HG03520 (cell line): ENCODE measurements at regions not wholly inside any gene's neighbourhood (a gene's known extent, or its start where the extent isn't known, plus 50 kb on each side); places are given as distances from the start of the nearest gene placed in this dataset.
A peak's percentile ranks its signal among the peaks of the same experiment; 100 is the strongest.
"Not testable (repeated sequence)": the region's sequence is repeated elsewhere in the genome, so short reads cannot be mapped to it uniquely, and the experiment has no call there.

Experiments used
- ATAC-seq: cut with Tn5 transposase; IDR thresholded peaks from one replicate; pipeline ENCODE4 v1.9.1; 2021; ENCODE audit warnings: mild to moderate bottlenecking, moderate library complexity; ENCODE audit not compliant: unreplicated experiment

GRCh38 chr4:179151770-179152169, 1709.5 kb upstream of the AGA start:
- no peak for ATAC-seq

GRCh38 chr4:179163147-179163546, 1720.9 kb upstream of the AGA start:
- no peak for ATAC-seq

- ATAC-seq, result no peak
Measured at GRCh38 chr4:179164267-179164999, 1722.2 kb upstream of the AGA start.

- ATAC-seq, result no peak
Measured at GRCh38 chr4:179165000-179165738, 1722.9 kb upstream of the AGA start.

GRCh38 chr4:179165862-179166261, 1723.6 kb upstream of the AGA start:
- no peak for ATAC-seq

GRCh38 chr4:179170308-179170707, 1728.1 kb upstream of the AGA start:
- ATAC-seq, result not testable (repeated sequence)

GRCh38 chr4:179182741-179183140, 1740.5 kb upstream of the AGA start:
- ATAC-seq, result no peak

- no peak for ATAC-seq
Measured at GRCh38 chr4:179195887-179196286, 1753.7 kb upstream of the AGA start.

- ATAC-seq, result no peak
Measured at GRCh38 chr4:179196511-179196910, 1754.3 kb upstream of the AGA start.

- ATAC-seq, result no peak
Measured at GRCh38 chr4:179200681-179201080, 1758.4 kb upstream of the AGA start.

- ATAC-seq, result no peak
Measured at GRCh38 chr4:179225594-179225993, 1783.4 kb upstream of the AGA start.

GRCh38 chr4:179248821-179249220, 1806.6 kb upstream of the AGA start:
- ATAC-seq, result no peak

GRCh38 chr4:179268791-179269190, 1826.6 kb upstream of the AGA start:
- no peak for ATAC-seq

- ATAC-seq, result no peak
Measured at GRCh38 chr4:179272282-179272681, 1830.0 kb upstream of the AGA start.

- ATAC-seq, result no peak
Measured at GRCh38 chr4:179278647-179279046, 1836.4 kb upstream of the AGA start.

GRCh38 chr4:179285696-179286095, 1843.5 kb upstream of the AGA start:
- no peak for ATAC-seq

GRCh38 chr4:179291657-179292056, 1849.4 kb upstream of the AGA start:
- no peak for ATAC-seq

GRCh38 chr4:179292468-179292867, 1850.2 kb upstream of the AGA start:
- no peak for ATAC-seq

GRCh38 chr4:179307297-179308136, 1865.3 kb upstream of the AGA start:
- ATAC-seq, result peak; percentile 91

- no peak for ATAC-seq
Measured at GRCh38 chr4:179313823-179314222, 1871.6 kb upstream of the AGA start.

GRCh38 chr4:179325181-179325580, 1882.9 kb upstream of the AGA start:
- no peak for ATAC-seq

- no peak for ATAC-seq
Measured at GRCh38 chr4:179328627-179329026, 1886.4 kb upstream of the AGA start.
